GM23338 (cell line): ENCODE measurements at regions not wholly inside any gene's neighbourhood (a gene's known extent, or its start where the extent isn't known, plus 50 kb on each side); places are given as distances from the start of the nearest gene placed in this dataset.

Experiments
- ATAC-seq: fragments of 200-7000 bp; cut with Tn5 transposase; 3 replicates; pipeline ENCODE4 v1.9.1; 2020
- DNase-seq: peaks from one replicate; pipeline ENCODE4 v3.0.0-alpha.2; 2015; ENCODE audit warnings: low spot score
- H2AFZ ChIP-seq: fragments of 200-600 bp; sonication (generic); 2 replicates; pipeline ENCODE4 v1.8.0; 2016; ENCODE audit warnings: antibody characterized with exemption, mild to moderate bottlenecking, moderate library complexity
- H3F3A ChIP-seq: fragments of 200-600 bp; sonication (generic); replicated peaks from 2 replicates; pipeline ENCODE4 v1.8.0; 2017; ENCODE audit warnings: antibody characterized with exemption, mixed run types, low read depth
- H3K27ac ChIP-seq: fragments of 200-600 bp; sonication (generic); 2 replicates; pipeline ENCODE4 v1.6.1; 2016; ENCODE audit warnings: low read depth
- H3K27me3 ChIP-seq: fragments of 200-600 bp; sonication (generic); 2 replicates; pipeline ENCODE4 v1.8.0; 2016; ENCODE audit warnings: mild to moderate bottlenecking, mixed run types, moderate library complexity; ENCODE audit not compliant: insufficient read depth
- H3K36me3 ChIP-seq: fragments of 200-600 bp; sonication (generic); 2 replicates; pipeline ENCODE4 v1.8.0; 2016; ENCODE audit warnings: mild to moderate bottlenecking; ENCODE audit not compliant: insufficient read depth
- H3K4me1 ChIP-seq: fragments of 200-600 bp; sonication (generic); 2 replicates; pipeline ENCODE4 v1.8.0; 2016; ENCODE audit warnings: mild to moderate bottlenecking, moderate library complexity; ENCODE audit not compliant: insufficient read depth
- H3K4me2 ChIP-seq: fragments of 200-600 bp; sonication (generic); 2 replicates; pipeline ENCODE4 v1.7.1; 2017; ENCODE audit warnings: mixed run types
- H3K4me3 ChIP-seq: fragments of 200-600 bp; sonication (generic); 2 replicates; pipeline ENCODE4 v1.6.1; 2016; ENCODE audit warnings: mixed run types
- H3K79me2 ChIP-seq: fragments of 200-600 bp; sonication (generic); replicated peaks from 2 replicates; pipeline ENCODE4 v1.8.0; 2017; ENCODE audit warnings: mild to moderate bottlenecking; ENCODE audit not compliant: insufficient read depth
- H3K9me2 ChIP-seq: fragments of 200-600 bp; sonication (generic); 2 replicates; pipeline ENCODE4 v1.8.0; 2017; ENCODE audit not compliant: insufficient read depth
- H4K20me1 ChIP-seq: fragments of 200-600 bp; sonication (generic); replicated peaks from 2 replicates; pipeline ENCODE4 v1.8.0; 2017; ENCODE audit warnings: mild to moderate bottlenecking; ENCODE audit not compliant: insufficient read depth
- H3K27ac Mint-ChIP-seq: 2 replicates; pipeline ENCODE4 v1.8.0; 2020; ENCODE audit warnings: inconsistent platforms, mild to moderate bottlenecking, moderate library complexity, mixed read lengths
- H3K27me3 Mint-ChIP-seq: 3 replicates; pipeline ENCODE4 v1.8.0; 2022; ENCODE audit warnings: low read depth, mild to moderate bottlenecking, moderate library complexity, mixed read lengths, inconsistent platforms; ENCODE audit not compliant: insufficient read depth, poor library complexity
- H3K36me3 Mint-ChIP-seq: 3 replicates; pipeline ENCODE4 v1.8.0; 2021; ENCODE audit warnings: low read depth, mild to moderate bottlenecking, inconsistent platforms, moderate library complexity, mixed read lengths
- H3K4me1 Mint-ChIP-seq: 3 replicates; pipeline ENCODE4 v1.8.0; 2020; ENCODE audit warnings: mild to moderate bottlenecking, inconsistent platforms, mixed read lengths
- H3K4me3 Mint-ChIP-seq: 3 replicates; pipeline ENCODE4 v1.8.0; 2021; ENCODE audit warnings: moderate library complexity, mild to moderate bottlenecking, inconsistent platforms, mixed read lengths
- H3K9me3 Mint-ChIP-seq: 3 replicates; pipeline ENCODE4 v1.8.0; 2020; ENCODE audit warnings: moderate library complexity, mild to moderate bottlenecking, inconsistent platforms, mixed read lengths
- CREB1 ChIP-seq: fragments of 250-450 bp; sonication (Bioruptor Pico); IDR thresholded peaks from 2 replicates; pipeline ENCODE4 v1.5.0; 2020; ENCODE audit warnings: low read depth, mild to moderate bottlenecking, moderate library complexity
- CTCF ChIP-seq, 2 experiments: fragments of 200-600 bp in 1 of 2; sonication (generic) in 1 of 2; conservative IDR thresholded peaks; 2 replicates each; pipeline versions ENCODE4 v1.5.1 to v1.6.1; 2016 to 2017; ENCODE audit warnings: antibody characterized with exemption in 2 of 2, low read depth in 2 of 2, mild to moderate bottlenecking in 2 of 2, moderate library complexity in 1 of 2
- ETS1 ChIP-seq: IDR thresholded peaks from 2 replicates; pipeline ENCODE4 v1.6.1; 2016; ENCODE audit warnings: antibody characterized with exemption
- EZH2 ChIP-seq: fragments of 200-600 bp; sonication (generic); IDR thresholded peaks from one replicate; pipeline ENCODE4 v1.8.0; 2017; ENCODE audit warnings: antibody characterized with exemption, mild to moderate bottlenecking, low read depth; ENCODE audit not compliant: unreplicated experiment
- EZH2phosphoT487 ChIP-seq: fragments of 200-600 bp; sonication (generic); IDR thresholded peaks from one replicate; pipeline ENCODE4 v1.8.1; 2018; ENCODE audit warnings: antibody characterized with exemption; ENCODE audit not compliant: unreplicated experiment
- JUNB ChIP-seq: IDR thresholded peaks from one replicate; pipeline ENCODE4 v1.6.1; 2016; ENCODE audit warnings: antibody characterized with exemption; ENCODE audit not compliant: unreplicated experiment
- NANOG ChIP-seq: IDR thresholded peaks from 2 replicates; pipeline ENCODE4 v1.6.1; 2016; ENCODE audit warnings: antibody characterized with exemption, borderline replicate concordance
- POLR2AphosphoS5 ChIP-seq: IDR thresholded peaks from 2 replicates; pipeline ENCODE4 v1.6.1; 2016; ENCODE audit warnings: antibody characterized with exemption, low read depth
- REST ChIP-seq: IDR thresholded peaks from one replicate; pipeline ENCODE4 v1.6.1; 2018; ENCODE audit warnings: antibody characterized with exemption; ENCODE audit not compliant: unreplicated experiment
- STAT1 ChIP-seq: IDR thresholded peaks from one replicate; pipeline ENCODE4 v1.6.1; 2016; ENCODE audit warnings: antibody characterized with exemption; ENCODE audit not compliant: unreplicated experiment
- ZNF114 ChIP-seq: fragments of 250-450 bp; sonication (Bioruptor Pico); IDR thresholded peaks from 2 replicates; pipeline ENCODE4 v1.5.0; 2020; ENCODE audit warnings: mild to moderate bottlenecking, moderate library complexity
- ZNF331 ChIP-seq: fragments of 250-450 bp; sonication (Bioruptor Pico); IDR thresholded peaks from 2 replicates; pipeline ENCODE4 v1.5.0; 2020; ENCODE audit warnings: low read depth, mild to moderate bottlenecking, moderate library complexity
- ZNF462 ChIP-seq: fragments of 250-450 bp; sonication (Bioruptor Pico); IDR thresholded peaks from 2 replicates; pipeline ENCODE4 v1.5.0; 2020; ENCODE audit warnings: mild to moderate bottlenecking, moderate library complexity

GRCh38 chr16:16791051-16791450 is 412.1 kb downstream of the NPIPA7 start:
- Histone ChIP-seq H3K27me3 (no peaks in the 10 kb centered on the region), H3K4me3 (no peak overlapping the region), H3K4me1 (0 out of 2 replicates have a peak, but pooled peaks cover 7% of the 10 kb centered on the region), H3K27ac (no peak overlapping the region), H3F3A (no peaks in the 10 kb centered on the region), H3K9me2 (no peaks in the 10 kb centered on the region; the same call in 1 of the 2 replicates), H2AFZ (no peak overlapping the region), H3K36me3 (peaks cover 10% of the 10 kb centered on the region; the same call in 1 of the 2 replicates), H4K20me1 (no peaks in the 10 kb centered on the region), H3K79me2 (no peaks in the 10 kb centered on the region), H3K4me2 (no peak overlapping the region)
- ATAC-seq, result no peak
- TF ChIP-seq ZNF114 (CRISPR knock-in tag) (no peak), NANOG (no peak), CREB1 (no peak), EZH2 (no peak), REST (no peak), POLR2AphosphoS5 (no peak), JUNB (no peak), ZNF331 (no peak), STAT1 (no peak), EZH2phosphoT487 (no peak), ETS1 (no peak), CTCF (conservative IDR thresholded peaks at IDR 0.05; ENCODE audit: low read depth in 2 of 2) (no peak), ZNF462 (CRISPR knock-in tag) (no peak)
- peaks cover 9% of the 10 kb centered on the region; the same call in 2 of the 3 replicates for H3K36me3 Mint-ChIP-seq
- no peak for DNase-seq
- H3K9me3 Mint-ChIP-seq, result peaks cover 18% of the 10 kb centered on the region
- H3K4me3 Mint-ChIP-seq, result no peak overlapping the region
- no peaks in the 10 kb centered on the region for H3K27me3 Mint-ChIP-seq
- no peak overlapping the region for H3K27ac Mint-ChIP-seq
- peaks cover 12% of the 10 kb centered on the region; the same call in 2 of the 3 replicates for H3K4me1 Mint-ChIP-seq
